ENCODE measurements at regions not wholly inside any gene's neighbourhood (a gene's known extent, or its start where the extent isn't known, plus 50 kb on each side); places are given as distances from the start of the nearest gene placed in this dataset.

GRCh38 chr15:62758126-62758951 lies 284.2 kb upstream of the TPM1 start:
- DNase-seq: no peak

- no peak for DNase-seq
Observed at GRCh38 chr15:62758952-62759349, 283.6 kb upstream of the TPM1 start.

GRCh38 chr15:62760538-62760937 lies 282.0 kb upstream of the TPM1 start:
- no peak for DNase-seq

GRCh38 chr15:62765916-62766315 lies 276.6 kb upstream of the TPM1 start:
- no peak for DNase-seq

GRCh38 chr15:62766599-62766998 lies 275.9 kb upstream of the TPM1 start:
- no peak for DNase-seq

GRCh38 chr15:62769604-62770003 lies 272.9 kb upstream of the TPM1 start:
- DNase-seq: no peak

GRCh38 chr15:62770111-62770660 lies 272.4 kb upstream of the TPM1 start:
- no peak for DNase-seq

GRCh38 chr15:62770752-62771151 lies 271.8 kb upstream of the TPM1 start:
- no peak for DNase-seq

- no peak for DNase-seq
Observed at GRCh38 chr15:62771234-62771633, 271.3 kb upstream of the TPM1 start.

GRCh38 chr15:62773369-62774165 lies 269.0 kb upstream of the TPM1 start:
- no peak for DNase-seq

GRCh38 chr15:62775932-62776331 lies 266.6 kb upstream of the TPM1 start:
- no peak for DNase-seq

- no peak for DNase-seq
Observed at GRCh38 chr15:62777671-62778070, 264.9 kb upstream of the TPM1 start.

- no peak for DNase-seq
Observed at GRCh38 chr15:62779036-62779770, 263.3 kb upstream of the TPM1 start.

GRCh38 chr15:62779899-62780298 lies 262.6 kb upstream of the TPM1 start:
- DNase-seq: no peak

- no peak for DNase-seq
Observed at GRCh38 chr15:62781081-62781497, 261.5 kb upstream of the TPM1 start.

- peak; percentile 58 for DNase-seq
Observed at GRCh38 chr15:62782071-62782841, 260.3 kb upstream of the TPM1 start.

GRCh38 chr15:62782896-62783295 lies 259.7 kb upstream of the TPM1 start:
- no peak for DNase-seq

- DNase-seq: no peak
Observed at GRCh38 chr15:62783303-62783957, 259.1 kb upstream of the TPM1 start.

- DNase-seq: no peak
Observed at GRCh38 chr15:62785881-62786828, 256.4 kb upstream of the TPM1 start.

GRCh38 chr15:62787401-62787800 lies 255.1 kb upstream of the TPM1 start:
- DNase-seq: no peak

- no peak for DNase-seq
Observed at GRCh38 chr15:62788224-62788623, 254.3 kb upstream of the TPM1 start.
